GM23338 (cell line): ENCODE measurements at regions not wholly inside any gene's neighbourhood (a gene's known extent, or its start where the extent isn't known, plus 50 kb on each side); places are given as distances from the start of the nearest gene placed in this dataset.

ENCODE experiments used
- ATAC-seq: fragments of 200-7000 bp; cut with Tn5 transposase; 3 replicates; pipeline ENCODE4 v1.9.1; 2020
- DNase-seq: peaks from one replicate; pipeline ENCODE4 v3.0.0-alpha.2; 2015; ENCODE audit warnings: low spot score
- H2AFZ ChIP-seq: fragments of 200-600 bp; sonication (generic); 2 replicates; pipeline ENCODE4 v1.8.0; 2016; ENCODE audit warnings: antibody characterized with exemption, mild to moderate bottlenecking, moderate library complexity
- H3F3A ChIP-seq: fragments of 200-600 bp; sonication (generic); replicated peaks from 2 replicates; pipeline ENCODE4 v1.8.0; 2017; ENCODE audit warnings: antibody characterized with exemption, mixed run types, low read depth
- H3K27ac ChIP-seq: fragments of 200-600 bp; sonication (generic); 2 replicates; pipeline ENCODE4 v1.6.1; 2016; ENCODE audit warnings: low read depth
- H3K27me3 ChIP-seq: fragments of 200-600 bp; sonication (generic); 2 replicates; pipeline ENCODE4 v1.8.0; 2016; ENCODE audit warnings: mild to moderate bottlenecking, mixed run types, moderate library complexity; ENCODE audit not compliant: insufficient read depth
- H3K36me3 ChIP-seq: fragments of 200-600 bp; sonication (generic); 2 replicates; pipeline ENCODE4 v1.8.0; 2016; ENCODE audit warnings: mild to moderate bottlenecking; ENCODE audit not compliant: insufficient read depth
- H3K4me1 ChIP-seq: fragments of 200-600 bp; sonication (generic); 2 replicates; pipeline ENCODE4 v1.8.0; 2016; ENCODE audit warnings: mild to moderate bottlenecking, moderate library complexity; ENCODE audit not compliant: insufficient read depth
- H3K4me2 ChIP-seq: fragments of 200-600 bp; sonication (generic); 2 replicates; pipeline ENCODE4 v1.7.1; 2017; ENCODE audit warnings: mixed run types
- H3K4me3 ChIP-seq: fragments of 200-600 bp; sonication (generic); 2 replicates; pipeline ENCODE4 v1.6.1; 2016; ENCODE audit warnings: mixed run types
- H3K79me2 ChIP-seq: fragments of 200-600 bp; sonication (generic); replicated peaks from 2 replicates; pipeline ENCODE4 v1.8.0; 2017; ENCODE audit warnings: mild to moderate bottlenecking; ENCODE audit not compliant: insufficient read depth
- H3K9me2 ChIP-seq: fragments of 200-600 bp; sonication (generic); 2 replicates; pipeline ENCODE4 v1.8.0; 2017; ENCODE audit not compliant: insufficient read depth
- H4K20me1 ChIP-seq: fragments of 200-600 bp; sonication (generic); replicated peaks from 2 replicates; pipeline ENCODE4 v1.8.0; 2017; ENCODE audit warnings: mild to moderate bottlenecking; ENCODE audit not compliant: insufficient read depth
- H3K27ac Mint-ChIP-seq: 2 replicates; pipeline ENCODE4 v1.8.0; 2020; ENCODE audit warnings: inconsistent platforms, mild to moderate bottlenecking, moderate library complexity, mixed read lengths
- H3K27me3 Mint-ChIP-seq: 3 replicates; pipeline ENCODE4 v1.8.0; 2022; ENCODE audit warnings: low read depth, mild to moderate bottlenecking, moderate library complexity, mixed read lengths, inconsistent platforms; ENCODE audit not compliant: insufficient read depth, poor library complexity
- H3K36me3 Mint-ChIP-seq: 3 replicates; pipeline ENCODE4 v1.8.0; 2021; ENCODE audit warnings: low read depth, mild to moderate bottlenecking, inconsistent platforms, moderate library complexity, mixed read lengths
- H3K4me1 Mint-ChIP-seq: 3 replicates; pipeline ENCODE4 v1.8.0; 2020; ENCODE audit warnings: mild to moderate bottlenecking, inconsistent platforms, mixed read lengths
- H3K4me3 Mint-ChIP-seq: 3 replicates; pipeline ENCODE4 v1.8.0; 2021; ENCODE audit warnings: moderate library complexity, mild to moderate bottlenecking, inconsistent platforms, mixed read lengths
- H3K9me3 Mint-ChIP-seq: 3 replicates; pipeline ENCODE4 v1.8.0; 2020; ENCODE audit warnings: moderate library complexity, mild to moderate bottlenecking, inconsistent platforms, mixed read lengths
- CREB1 ChIP-seq: fragments of 250-450 bp; sonication (Bioruptor Pico); IDR thresholded peaks from 2 replicates; pipeline ENCODE4 v1.5.0; 2020; ENCODE audit warnings: low read depth, mild to moderate bottlenecking, moderate library complexity
- CTCF ChIP-seq, 2 experiments: fragments of 200-600 bp in 1 of 2; sonication (generic) in 1 of 2; conservative IDR thresholded peaks; 2 replicates each; pipeline versions ENCODE4 v1.5.1 to v1.6.1; 2016 to 2017; ENCODE audit warnings: antibody characterized with exemption in 2 of 2, low read depth in 2 of 2, mild to moderate bottlenecking in 2 of 2, moderate library complexity in 1 of 2
- EZH2 ChIP-seq: fragments of 200-600 bp; sonication (generic); IDR thresholded peaks from one replicate; pipeline ENCODE4 v1.8.0; 2017; ENCODE audit warnings: antibody characterized with exemption, mild to moderate bottlenecking, low read depth; ENCODE audit not compliant: unreplicated experiment
- EZH2phosphoT487 ChIP-seq: fragments of 200-600 bp; sonication (generic); IDR thresholded peaks from one replicate; pipeline ENCODE4 v1.8.1; 2018; ENCODE audit warnings: antibody characterized with exemption; ENCODE audit not compliant: unreplicated experiment
- JUNB ChIP-seq: IDR thresholded peaks from one replicate; pipeline ENCODE4 v1.6.1; 2016; ENCODE audit warnings: antibody characterized with exemption; ENCODE audit not compliant: unreplicated experiment
- NANOG ChIP-seq: IDR thresholded peaks from 2 replicates; pipeline ENCODE4 v1.6.1; 2016; ENCODE audit warnings: antibody characterized with exemption, borderline replicate concordance
- REST ChIP-seq: IDR thresholded peaks from one replicate; pipeline ENCODE4 v1.6.1; 2018; ENCODE audit warnings: antibody characterized with exemption; ENCODE audit not compliant: unreplicated experiment
- ZNF114 ChIP-seq: fragments of 250-450 bp; sonication (Bioruptor Pico); IDR thresholded peaks from 2 replicates; pipeline ENCODE4 v1.5.0; 2020; ENCODE audit warnings: mild to moderate bottlenecking, moderate library complexity
- ZNF331 ChIP-seq: fragments of 250-450 bp; sonication (Bioruptor Pico); IDR thresholded peaks from 2 replicates; pipeline ENCODE4 v1.5.0; 2020; ENCODE audit warnings: low read depth, mild to moderate bottlenecking, moderate library complexity
- TF ChIP-seq, protein P1 (sequence below): fragments of 250-450 bp; sonication (Bioruptor Pico); IDR thresholded peaks from 2 replicates; pipeline ENCODE4 v1.5.0; 2020; ENCODE audit warnings: mild to moderate bottlenecking, moderate library complexity

- Histone ChIP-seq H3F3A (no peaks in the 10 kb centered on the region), H3K4me1 (peaks cover 10% of the 10 kb centered on the region; the same call in 1 of the 2 replicates), H3K36me3 (0 out of 2 replicates have a peak, but pooled peaks cover 2% of the 10 kb centered on the region), H3K27ac (no peak overlapping the region), H3K27me3 (no peaks in the 10 kb centered on the region), H3K9me2 (no peaks in the 10 kb centered on the region), H3K4me3 (no peak overlapping the region), H3K4me2 (no peak overlapping the region), H2AFZ (no peak overlapping the region), H3K79me2 (no peaks in the 10 kb centered on the region; the same call in none of the 2 replicates), H4K20me1 (no peaks in the 10 kb centered on the region; the same call in 1 of the 2 replicates)
- Mint-ChIP-seq H3K4me1 (peaks cover 21% of the 10 kb centered on the region), H3K27ac (no peak overlapping the region), H3K4me3 (no peak overlapping the region), H3K9me3 (peaks cover 7% of the 10 kb centered on the region; the same call in 2 of the 3 replicates), H3K27me3 (peaks cover 7% of the 10 kb centered on the region), H3K36me3 (peaks cover 12% of the 10 kb centered on the region)
- TF ChIP-seq, protein P1, sequence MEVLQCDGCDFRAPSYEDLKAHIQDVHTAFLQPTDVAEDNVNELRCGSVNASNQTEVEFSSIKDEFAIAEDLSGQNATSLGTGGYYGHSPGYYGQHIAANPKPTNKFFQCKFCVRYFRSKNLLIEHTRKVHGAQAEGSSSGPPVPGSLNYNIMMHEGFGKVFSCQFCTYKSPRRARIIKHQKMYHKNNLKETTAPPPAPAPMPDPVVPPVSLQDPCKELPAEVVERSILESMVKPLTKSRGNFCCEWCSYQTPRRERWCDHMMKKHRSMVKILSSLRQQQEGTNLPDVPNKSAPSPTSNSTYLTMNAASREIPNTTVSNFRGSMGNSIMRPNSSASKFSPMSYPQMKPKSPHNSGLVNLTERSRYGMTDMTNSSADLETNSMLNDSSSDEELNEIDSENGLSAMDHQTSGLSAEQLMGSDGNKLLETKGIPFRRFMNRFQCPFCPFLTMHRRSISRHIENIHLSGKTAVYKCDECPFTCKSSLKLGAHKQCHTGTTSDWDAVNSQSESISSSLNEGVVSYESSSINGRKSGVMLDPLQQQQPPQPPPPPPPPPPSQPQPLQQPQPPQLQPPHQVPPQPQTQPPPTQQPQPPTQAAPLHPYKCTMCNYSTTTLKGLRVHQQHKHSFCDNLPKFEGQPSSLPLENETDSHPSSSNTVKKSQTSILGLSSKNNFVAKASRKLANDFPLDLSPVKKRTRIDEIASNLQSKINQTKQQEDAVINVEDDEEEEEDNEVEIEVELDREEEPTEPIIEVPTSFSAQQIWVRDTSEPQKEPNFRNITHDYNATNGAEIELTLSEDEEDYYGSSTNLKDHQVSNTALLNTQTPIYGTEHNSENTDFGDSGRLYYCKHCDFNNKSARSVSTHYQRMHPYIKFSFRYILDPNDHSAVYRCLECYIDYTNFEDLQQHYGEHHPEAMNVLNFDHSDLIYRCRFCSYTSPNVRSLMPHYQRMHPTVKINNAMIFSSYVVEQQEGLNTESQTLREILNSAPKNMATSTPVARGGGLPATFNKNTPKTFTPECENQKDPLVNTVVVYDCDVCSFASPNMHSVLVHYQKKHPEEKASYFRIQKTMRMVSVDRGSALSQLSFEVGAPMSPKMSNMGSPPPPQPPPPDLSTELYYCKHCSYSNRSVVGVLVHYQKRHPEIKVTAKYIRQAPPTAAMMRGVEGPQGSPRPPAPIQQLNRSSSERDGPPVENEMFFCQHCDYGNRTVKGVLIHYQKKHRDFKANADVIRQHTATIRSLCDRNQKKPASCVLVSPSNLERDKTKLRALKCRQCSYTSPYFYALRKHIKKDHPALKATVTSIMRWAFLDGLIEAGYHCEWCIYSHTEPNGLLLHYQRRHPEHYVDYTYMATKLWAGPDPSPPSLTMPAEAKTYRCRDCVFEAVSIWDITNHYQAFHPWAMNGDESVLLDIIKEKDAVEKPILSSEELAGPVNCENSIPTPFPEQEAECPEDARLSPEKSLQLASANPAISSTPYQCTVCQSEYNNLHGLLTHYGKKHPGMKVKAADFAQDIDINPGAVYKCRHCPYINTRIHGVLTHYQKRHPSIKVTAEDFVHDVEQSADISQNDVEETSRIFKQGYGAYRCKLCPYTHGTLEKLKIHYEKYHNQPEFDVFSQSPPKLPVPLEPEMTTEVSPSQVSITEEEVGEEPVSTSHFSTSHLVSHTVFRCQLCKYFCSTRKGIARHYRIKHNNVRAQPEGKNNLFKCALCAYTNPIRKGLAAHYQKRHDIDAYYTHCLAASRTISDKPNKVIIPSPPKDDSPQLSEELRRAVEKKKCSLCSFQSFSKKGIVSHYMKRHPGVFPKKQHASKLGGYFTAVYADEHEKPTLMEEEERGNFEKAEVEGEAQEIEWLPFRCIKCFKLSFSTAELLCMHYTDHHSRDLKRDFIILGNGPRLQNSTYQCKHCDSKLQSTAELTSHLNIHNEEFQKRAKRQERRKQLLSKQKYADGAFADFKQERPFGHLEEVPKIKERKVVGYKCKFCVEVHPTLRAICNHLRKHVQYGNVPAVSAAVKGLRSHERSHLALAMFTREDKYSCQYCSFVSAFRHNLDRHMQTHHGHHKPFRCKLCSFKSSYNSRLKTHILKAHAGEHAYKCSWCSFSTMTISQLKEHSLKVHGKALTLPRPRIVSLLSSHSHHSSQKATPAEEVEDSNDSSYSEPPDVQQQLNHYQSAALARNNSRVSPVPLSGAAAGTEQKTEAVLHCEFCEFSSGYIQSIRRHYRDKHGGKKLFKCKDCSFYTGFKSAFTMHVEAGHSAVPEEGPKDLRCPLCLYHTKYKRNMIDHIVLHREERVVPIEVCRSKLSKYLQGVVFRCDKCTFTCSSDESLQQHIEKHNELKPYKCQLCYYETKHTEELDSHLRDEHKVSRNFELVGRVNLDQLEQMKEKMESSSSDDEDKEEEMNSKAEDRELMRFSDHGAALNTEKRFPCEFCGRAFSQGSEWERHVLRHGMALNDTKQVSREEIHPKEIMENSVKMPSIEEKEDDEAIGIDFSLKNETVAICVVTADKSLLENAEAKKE (CRISPR knock-in tag): no peak
- TF ChIP-seq NANOG (no peak), CTCF (conservative IDR thresholded peaks at IDR 0.05; ENCODE audit: low read depth in 2 of 2) (no peak), CREB1 (CRISPR knock-in tag) (no peak), ZNF114 (CRISPR knock-in tag) (no peak), EZH2 (no peak), EZH2phosphoT487 (no peak), JUNB (no peak), REST (no peak), ZNF331 (CRISPR knock-in tag) (no peak)
- no peak for DNase-seq
- no peak for ATAC-seq
Observed at GRCh38 chr17:77347544-77347943, 206.8 kb downstream of the SEC14L1 start.
